ENCODE measurements at regions not wholly inside any gene's neighbourhood (a gene's known extent, or its start where the extent isn't known, plus 50 kb on each side); places are given as distances from the start of the nearest gene placed in this dataset.
"Not testable (repeated sequence)": the region's sequence is repeated elsewhere in the genome, so short reads cannot be mapped to it uniquely, and the experiment has no call there.

DNA sequence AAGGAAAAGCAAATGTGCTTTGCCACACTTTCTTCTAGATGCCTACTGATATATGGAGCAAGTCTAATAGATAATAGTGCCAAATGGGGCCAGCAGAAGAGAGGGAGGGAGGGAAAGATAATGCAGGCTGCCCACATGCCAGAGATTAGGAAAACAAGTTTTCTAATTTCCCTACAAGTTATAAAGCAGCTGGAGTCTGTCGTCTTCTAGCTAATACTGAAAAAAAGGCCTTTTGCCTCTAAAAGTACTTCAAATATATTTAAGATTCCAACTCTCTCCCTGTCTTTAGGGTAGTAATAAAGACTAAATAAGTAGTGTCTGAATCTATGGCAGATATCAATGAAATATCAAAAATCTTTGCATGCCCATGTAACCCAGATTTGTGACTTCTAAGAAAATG, 632.0 kb upstream of the MIR17HG start:
- WGBS = 65% methylated on average over 1 of the region's 1 CpG
- Histone ChIP-seq H3K4me3 (ENCODE audit: low read depth, low read length) (no peak overlapping the region), H3K4me1 (ENCODE audit: insufficient read depth) (no peaks in the 10 kb centered on the region), H3K36me3 (ENCODE audit: insufficient read depth) (no peaks in the 10 kb centered on the region), H3K27ac (ENCODE audit: low read depth) (no peak overlapping the region)
- no peak for DNase-seq (ENCODE audit: extremely low spot score)

DNA sequence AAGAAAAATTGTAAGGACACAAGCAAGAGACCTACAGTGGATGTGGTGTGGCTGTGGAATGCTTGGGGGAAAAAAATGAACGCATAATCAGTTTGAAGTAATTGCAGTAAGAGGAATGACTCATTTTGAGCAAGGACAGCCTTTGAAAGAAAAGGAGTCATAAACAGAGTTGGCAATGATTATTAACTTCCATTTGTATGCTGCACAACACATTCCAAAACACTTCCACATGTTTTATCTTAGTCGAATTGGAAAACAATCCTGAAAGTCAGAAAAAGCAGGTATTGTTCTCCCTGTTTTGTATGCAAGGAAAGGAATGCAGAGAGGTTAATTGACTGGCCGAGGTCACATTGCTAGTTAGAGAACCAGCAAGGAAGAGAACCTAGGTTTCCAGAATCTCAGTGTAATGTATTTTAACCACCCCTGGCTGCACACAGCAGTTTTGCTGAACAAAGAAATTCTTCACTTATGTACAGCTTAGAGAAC, 630.0 kb upstream of the MIR17HG start:
- no peaks in the 10 kb centered on the region for H3K4me1 ChIP-seq (ENCODE audit: insufficient read depth)
- no peak overlapping the region for H3K4me3 ChIP-seq (ENCODE audit: low read depth, low read length)
- H3K27ac ChIP-seq (ENCODE audit: low read depth) = no peak overlapping the region
- no peak for DNase-seq (ENCODE audit: extremely low spot score)
- 43% methylated on average over 3 of the region's 3 CpGs for WGBS
- no peaks in the 10 kb centered on the region for H3K36me3 ChIP-seq (ENCODE audit: insufficient read depth)

DNA sequence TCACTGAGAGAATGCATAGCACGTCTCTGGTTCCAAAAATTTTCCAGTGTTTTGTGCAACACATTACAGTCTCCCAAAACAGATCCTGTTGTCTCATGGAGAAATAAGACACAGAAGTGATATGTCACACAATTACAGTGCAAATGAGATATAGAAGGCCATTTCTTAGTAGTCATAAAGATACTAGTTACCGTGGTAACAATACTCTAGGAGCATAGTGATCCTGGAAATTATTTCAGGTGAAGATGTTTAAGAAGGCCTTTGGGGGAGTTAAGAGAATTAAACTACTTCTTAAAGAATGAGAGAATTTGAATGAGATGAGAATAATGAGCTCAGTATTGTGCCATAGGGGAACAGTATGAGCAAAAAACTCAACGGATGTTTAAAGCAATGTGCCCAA, 628.0 kb upstream of the MIR17HG start:
- no peak for DNase-seq (ENCODE audit: extremely low spot score)
- H3K27ac ChIP-seq (ENCODE audit: low read depth) = no peak overlapping the region
- WGBS = 83% methylated on average over 3 of the region's 3 CpGs

DNA sequence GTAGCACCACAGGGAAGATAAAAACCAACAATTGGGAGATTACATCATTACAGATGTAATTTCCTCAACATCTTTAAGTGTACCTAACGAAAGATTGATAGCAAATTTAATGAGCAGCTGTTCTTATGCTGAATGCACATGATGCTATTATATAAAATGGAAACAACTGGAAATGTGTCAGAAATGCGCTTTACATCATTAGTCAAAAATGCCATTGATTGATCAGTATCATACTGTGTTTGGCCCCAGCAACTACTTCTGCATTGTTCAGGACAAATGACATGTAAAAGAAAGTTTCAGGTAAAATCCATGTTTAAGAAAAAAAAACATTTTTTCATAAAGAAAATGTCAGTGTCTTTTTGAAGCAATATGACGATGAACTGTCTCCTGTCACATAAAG, 625.5 kb upstream of the MIR17HG start:
- Histone ChIP-seq H3K27ac (ENCODE audit: low read depth) (no peak overlapping the region), H3K4me3 (ENCODE audit: low read depth, low read length) (no peak overlapping the region), H3K36me3 (ENCODE audit: insufficient read depth) (no peaks in the 10 kb centered on the region), H3K4me1 (ENCODE audit: insufficient read depth) (no peaks in the 10 kb centered on the region)
- DNase-seq (ENCODE audit: extremely low spot score) = no peak
- 64% methylated on average over 3 of the region's 3 CpGs for WGBS

More for the DNA sequence above, 628.0 kb upstream of the MIR17HG start:
- Histone ChIP-seq H3K4me3 (ENCODE audit: low read depth, low read length) (no peak overlapping the region), H3K36me3 (ENCODE audit: insufficient read depth) (no peaks in the 10 kb centered on the region), H3K4me1 (ENCODE audit: insufficient read depth) (no peaks in the 10 kb centered on the region)

DNA sequence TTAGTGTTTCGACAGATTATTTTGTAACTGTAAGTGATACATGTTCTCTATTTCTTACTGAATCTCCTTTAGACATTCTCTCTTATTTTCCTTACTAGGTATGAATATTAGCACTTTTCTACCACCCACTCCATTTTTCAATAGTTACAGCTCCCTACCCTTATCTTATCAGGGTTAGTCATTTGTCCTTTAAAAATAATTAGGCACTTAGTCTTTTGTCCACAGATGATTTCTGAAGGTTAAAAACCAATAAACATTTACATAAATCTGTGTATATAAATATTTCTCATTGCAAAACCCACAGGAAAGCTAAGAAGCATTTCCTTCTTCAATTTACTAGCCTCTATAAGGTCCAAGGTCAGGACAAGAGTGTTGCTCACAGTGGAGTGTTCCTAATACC, 624.1 kb upstream of the MIR17HG start:
- no peak for DNase-seq (ENCODE audit: extremely low spot score)
- Histone ChIP-seq H3K27ac (ENCODE audit: low read depth) (no peak overlapping the region), H3K4me3 (ENCODE audit: low read depth, low read length) (no peak overlapping the region), H3K4me1 (ENCODE audit: insufficient read depth) (peaks cover 2% of the 10 kb centered on the region), H3K36me3 (ENCODE audit: insufficient read depth) (no peaks in the 10 kb centered on the region)
- WGBS = 98% methylated on average over 1 of the region's 1 CpG

DNA sequence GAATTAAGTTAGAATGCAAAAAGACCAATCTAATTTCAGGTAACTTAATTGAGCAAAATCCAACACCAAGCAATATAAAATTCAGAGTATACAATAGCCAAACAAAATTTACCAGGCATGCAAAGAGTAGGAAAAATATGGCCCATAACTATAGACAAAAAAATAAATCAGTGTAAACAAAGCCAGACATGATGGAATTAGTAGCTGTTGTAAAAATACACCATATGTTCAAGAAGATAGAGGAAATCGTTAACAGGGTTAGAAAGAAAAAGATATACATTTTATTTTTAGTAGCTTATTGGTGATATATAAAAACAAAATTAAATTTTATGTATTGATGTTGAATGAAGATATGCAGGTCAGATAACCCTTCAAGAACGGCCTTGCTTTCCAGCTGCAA, 621.1 kb upstream of the MIR17HG start:
- WGBS = 58% methylated on average over 2 of the region's 2 CpGs
- no peaks in the 10 kb centered on the region for H3K36me3 ChIP-seq (ENCODE audit: insufficient read depth)
- H3K4me1 ChIP-seq (ENCODE audit: insufficient read depth) = peaks cover 2% of the 10 kb centered on the region
- no peak overlapping the region for H3K4me3 ChIP-seq (ENCODE audit: low read depth, low read length)
- no peak for DNase-seq (ENCODE audit: extremely low spot score)
- no peak overlapping the region for H3K27ac ChIP-seq (ENCODE audit: low read depth)

DNA sequence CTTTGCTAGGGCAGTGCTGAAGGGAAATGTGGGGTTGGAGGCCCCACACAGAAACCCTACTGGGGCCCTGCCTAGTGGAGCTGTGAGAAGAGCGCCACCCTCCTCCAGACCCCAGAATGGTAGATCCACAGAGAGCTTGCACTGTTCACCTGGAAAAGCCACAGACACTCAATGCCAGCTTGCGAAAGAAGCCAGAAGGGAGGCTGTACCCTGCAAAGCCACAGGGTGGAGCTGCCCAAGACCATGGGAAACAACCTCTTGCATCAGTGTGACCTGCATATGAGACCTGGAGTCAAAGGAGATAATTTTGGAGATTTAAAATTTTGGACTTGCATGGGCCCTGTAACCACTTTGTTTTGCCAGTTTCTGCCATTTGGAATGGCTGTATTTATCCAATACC, 615.4 kb upstream of the MIR17HG start:
- H3K36me3 ChIP-seq (ENCODE audit: insufficient read depth) = no peaks in the 10 kb centered on the region
- 97% methylated on average over 2 of the region's 2 CpGs for WGBS
- no peak for DNase-seq (ENCODE audit: extremely low spot score)
- H3K4me1 ChIP-seq (ENCODE audit: insufficient read depth) = peaks cover 2% of the 10 kb centered on the region
- no peak overlapping the region for H3K4me3 ChIP-seq (ENCODE audit: low read depth, low read length)
- no peak overlapping the region for H3K27ac ChIP-seq (ENCODE audit: low read depth)

DNA sequence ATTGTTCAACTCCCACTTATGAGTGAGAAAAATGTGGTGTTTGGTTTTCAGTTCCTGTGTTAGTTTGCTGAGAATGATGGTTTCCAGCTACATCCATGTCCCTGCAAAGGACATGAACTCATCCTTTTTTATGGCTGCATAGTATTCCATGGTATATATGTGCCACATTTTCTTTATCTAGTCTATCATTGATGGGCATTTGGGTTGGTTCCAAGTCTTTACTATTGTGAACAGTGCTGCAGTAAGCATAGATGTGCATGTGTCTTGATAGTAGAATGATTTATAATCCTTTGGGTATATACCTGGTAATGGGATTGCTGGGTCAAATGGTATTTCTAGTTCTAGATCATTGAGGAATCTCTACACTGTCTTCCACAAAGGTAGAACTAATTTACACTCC, 613.0 kb upstream of the MIR17HG start:
- not testable (repeated sequence) for H3K4me3 ChIP-seq (ENCODE audit: low read depth, low read length); H3K36me3 ChIP-seq (ENCODE audit: insufficient read depth); H3K4me1 ChIP-seq (ENCODE audit: insufficient read depth); H3K27ac ChIP-seq (ENCODE audit: low read depth); DNase-seq (ENCODE audit: extremely low spot score)

DNA sequence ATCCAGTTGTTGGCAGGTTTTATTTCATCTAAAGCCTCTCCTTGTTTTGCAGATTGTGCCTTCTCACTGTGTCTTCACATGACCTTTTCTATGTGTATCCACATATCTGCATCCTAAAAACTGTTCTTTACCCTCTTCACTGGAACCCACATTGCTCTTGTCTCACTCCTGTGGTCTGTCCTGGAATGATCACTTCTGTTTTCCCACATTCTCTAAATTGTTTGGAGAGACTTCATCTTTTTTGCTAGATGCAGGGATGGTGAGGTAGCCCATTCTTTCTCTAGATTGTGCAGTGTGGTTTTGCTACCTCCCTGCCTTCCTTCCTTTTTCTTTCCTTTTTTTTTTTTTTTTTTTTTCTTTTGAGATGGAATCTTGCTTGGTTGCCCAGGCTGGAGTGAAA, 608.6 kb upstream of the MIR17HG start:
- no peaks in the 10 kb centered on the region for H3K4me1 ChIP-seq (ENCODE audit: insufficient read depth)
- no peaks in the 10 kb centered on the region for H3K36me3 ChIP-seq (ENCODE audit: insufficient read depth)
- no peak for DNase-seq (ENCODE audit: extremely low spot score)
- no peak overlapping the region for H3K27ac ChIP-seq (ENCODE audit: low read depth)
- no peak overlapping the region for H3K4me3 ChIP-seq (ENCODE audit: low read depth, low read length)

DNA sequence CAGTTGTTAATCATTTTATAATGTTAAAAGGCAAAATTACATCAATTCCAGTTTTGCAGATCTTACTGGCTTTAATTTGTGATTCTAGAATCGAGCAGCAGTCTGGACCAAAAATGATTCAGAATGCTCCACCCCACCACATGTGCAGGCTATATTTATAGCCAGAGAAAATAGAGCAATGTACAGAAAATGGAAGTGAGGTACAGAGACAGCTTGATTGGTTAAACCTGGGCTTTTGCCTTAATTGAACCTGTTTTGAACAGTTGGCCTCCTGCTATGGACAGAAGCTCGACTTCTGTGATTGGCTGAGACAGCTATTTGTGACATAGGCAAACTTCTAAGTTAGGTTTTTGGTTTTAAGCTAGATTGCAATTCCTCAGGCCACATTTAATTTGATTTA, 607.4 kb upstream of the MIR17HG start:
- Histone ChIP-seq H3K4me3 (ENCODE audit: low read depth, low read length) (no peak overlapping the region), H3K36me3 (ENCODE audit: insufficient read depth) (no peaks in the 10 kb centered on the region), H3K4me1 (ENCODE audit: insufficient read depth) (no peaks in the 10 kb centered on the region), H3K27ac (ENCODE audit: low read depth) (no peak overlapping the region)
- 61% methylated on average over 2 of the region's 2 CpGs for WGBS
- DNase-seq (ENCODE audit: extremely low spot score) = no peak

DNA sequence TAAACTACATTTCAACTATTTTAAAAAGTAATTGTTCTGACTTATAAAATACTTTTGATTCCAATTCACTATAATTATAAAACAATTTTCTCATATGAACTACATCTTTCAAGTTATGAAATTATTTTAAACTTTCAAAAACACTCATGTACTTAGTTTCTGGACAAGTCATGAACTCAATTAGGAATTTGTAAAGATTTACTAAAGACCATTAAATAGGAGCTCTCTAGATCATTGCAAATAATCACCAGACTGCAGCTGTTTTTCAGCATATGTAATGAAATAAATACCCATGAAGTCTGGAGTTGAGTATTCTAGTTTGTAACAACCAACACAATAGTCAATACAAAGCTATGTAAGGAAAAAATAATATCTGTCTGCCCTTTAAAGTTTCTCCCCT, 605.1 kb upstream of the MIR17HG start:
- Histone ChIP-seq H3K27ac (ENCODE audit: low read depth) (no peak overlapping the region), H3K4me1 (ENCODE audit: insufficient read depth) (no peaks in the 10 kb centered on the region), H3K4me3 (ENCODE audit: low read depth, low read length) (no peak overlapping the region), H3K36me3 (ENCODE audit: insufficient read depth) (no peaks in the 10 kb centered on the region)
- no peak for DNase-seq (ENCODE audit: extremely low spot score)

DNA sequence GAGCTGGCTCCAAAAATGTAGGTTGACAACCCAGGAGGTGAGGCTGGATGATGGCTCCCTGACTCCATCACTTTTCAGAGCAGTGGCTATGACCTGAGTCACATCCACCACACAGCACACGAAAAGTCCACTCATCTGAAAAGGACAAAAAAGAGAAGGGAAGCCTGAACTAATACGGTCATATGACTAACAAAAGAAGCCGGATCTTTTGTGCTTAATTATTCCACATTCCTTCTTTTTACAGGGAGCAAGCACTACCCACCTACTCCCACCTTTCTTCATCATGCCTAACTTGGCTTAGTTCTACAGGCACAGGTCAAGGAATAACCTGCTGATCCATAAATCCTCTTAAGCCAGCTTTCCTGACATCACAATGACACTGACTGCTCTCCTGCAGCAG, 601.3 kb upstream of the MIR17HG start:
- DNase-seq (ENCODE audit: extremely low spot score) = no peak
- Histone ChIP-seq H3K4me3 (ENCODE audit: low read depth, low read length) (no peak overlapping the region), H3K4me1 (ENCODE audit: insufficient read depth) (no peaks in the 10 kb centered on the region), H3K36me3 (ENCODE audit: insufficient read depth) (no peaks in the 10 kb centered on the region), H3K27ac (ENCODE audit: low read depth) (no peak overlapping the region)
- WGBS = 88% methylated on average over 3 of the region's 3 CpGs

DNA sequence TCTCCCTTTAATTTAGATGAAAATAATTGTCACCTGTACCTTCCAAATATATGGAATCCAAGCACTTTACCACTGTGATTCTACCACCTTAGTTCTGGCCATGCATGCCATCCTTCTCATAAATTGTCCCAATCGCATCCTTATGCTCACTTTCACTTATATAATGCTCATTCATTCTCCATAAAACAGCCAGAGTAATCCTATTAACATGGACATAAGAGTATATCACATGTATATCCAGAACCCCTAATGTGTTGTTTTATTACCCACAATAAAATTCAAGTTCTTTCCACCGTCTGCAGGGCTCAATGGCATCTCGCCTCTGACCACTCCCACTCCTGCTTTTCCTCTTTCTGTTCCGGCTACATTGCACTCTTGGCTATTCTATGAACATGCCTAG, 597.5 kb upstream of the MIR17HG start:
- H3K4me1 ChIP-seq (ENCODE audit: insufficient read depth) = no peaks in the 10 kb centered on the region
- DNase-seq (ENCODE audit: extremely low spot score) = no peak
- no peak overlapping the region for H3K4me3 ChIP-seq (ENCODE audit: low read depth, low read length)
- WGBS = 72% methylated on average over 4 of the region's 4 CpGs
- H3K27ac ChIP-seq (ENCODE audit: low read depth) = no peak overlapping the region
- H3K36me3 ChIP-seq (ENCODE audit: insufficient read depth) = no peaks in the 10 kb centered on the region

DNA sequence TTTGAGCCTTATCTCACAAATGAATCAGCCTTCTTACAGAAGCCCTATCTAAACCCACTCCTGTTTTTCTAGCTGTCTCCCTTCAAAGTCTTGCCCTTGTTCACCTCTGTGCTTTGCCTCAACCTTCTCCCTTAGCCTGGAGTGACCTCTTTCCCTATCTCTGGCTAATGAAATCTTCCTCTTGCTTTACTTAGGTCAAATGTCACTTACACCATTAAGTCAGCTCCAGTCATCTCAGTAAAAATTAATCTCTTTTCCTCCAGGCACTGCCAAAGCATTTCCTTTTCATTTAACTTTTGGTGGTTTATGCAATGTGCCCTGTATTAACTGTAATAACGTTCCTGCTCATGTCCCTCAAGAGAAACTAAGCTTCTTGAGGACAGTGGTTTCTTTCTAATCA, 596.5 kb upstream of the MIR17HG start:
- no peak for DNase-seq (ENCODE audit: extremely low spot score)
- 30% methylated on average over 1 of the region's 1 CpG for WGBS
- H3K36me3 ChIP-seq (ENCODE audit: insufficient read depth) = no peaks in the 10 kb centered on the region
- no peak overlapping the region for H3K4me3 ChIP-seq (ENCODE audit: low read depth, low read length)
- no peaks in the 10 kb centered on the region for H3K4me1 ChIP-seq (ENCODE audit: insufficient read depth)
- H3K27ac ChIP-seq (ENCODE audit: low read depth) = no peak overlapping the region

DNA sequence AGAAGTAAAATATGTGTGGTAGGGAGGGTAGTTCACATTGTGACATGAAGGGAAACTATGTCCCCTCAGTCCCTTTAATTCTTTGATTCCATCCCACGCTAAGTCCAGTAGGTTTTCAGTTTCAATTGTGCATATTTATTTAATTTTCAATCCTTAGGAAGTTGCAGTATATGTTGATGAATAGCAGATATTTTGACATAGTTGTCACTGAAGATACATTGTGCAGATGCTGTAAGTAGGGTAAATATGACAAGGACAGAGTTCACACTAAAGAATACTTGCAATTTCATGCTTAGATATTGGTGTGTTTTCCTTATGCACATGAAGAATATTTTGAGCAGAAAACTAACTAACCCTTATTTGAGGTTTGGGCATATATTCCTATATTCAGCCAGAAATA, 595.4 kb upstream of the MIR17HG start:
- Histone ChIP-seq H3K27ac (ENCODE audit: low read depth) (no peak overlapping the region), H3K4me3 (ENCODE audit: low read depth, low read length) (no peak overlapping the region), H3K36me3 (ENCODE audit: insufficient read depth) (no peaks in the 10 kb centered on the region), H3K4me1 (ENCODE audit: insufficient read depth) (no peaks in the 10 kb centered on the region)
- no peak for DNase-seq (ENCODE audit: extremely low spot score)
- 74% methylated on average over 1 of the region's 1 CpG for WGBS

All from urinary bladder (tissue), 3 donors.